ENCODE measurements at regions not wholly inside any gene's neighbourhood (a gene's known extent, or its start where the extent isn't known, plus 50 kb on each side); places are given as distances from the start of the nearest gene placed in this dataset.
A peak's percentile ranks its signal among the peaks of the same experiment; 100 is the strongest.

- DNase-seq: no peak
These were observed 273.4 kb downstream of the FAM76B start for GRCh38 chr11:95516175-95516574.

- DNase-seq: no peak
These were observed 274.2 kb downstream of the FAM76B start for GRCh38 chr11:95515371-95515770.

GRCh38 chr11:95514416-95515110 is 275.0 kb downstream of the FAM76B start:
- no peak for DNase-seq

- DNase-seq: peak in 1 of 56 donors; percentile 7
These were observed 276.9 kb downstream of the FAM76B start for GRCh38 chr11:95512682-95513081.

- no peak for DNase-seq
These were observed 277.4 kb downstream of the FAM76B start for GRCh38 chr11:95512177-95512576.

- DNase-seq: no peak
These were observed 277.4 kb upstream of the SESN3 start for GRCh38 chr11:95508219-95508890.

- DNase-seq: no peak
These were observed 276.8 kb upstream of the SESN3 start for GRCh38 chr11:95507794-95508193.

GRCh38 chr11:95506777-95507176 is 275.8 kb upstream of the SESN3 start:
- DNase-seq: no peak

- no peak for DNase-seq
These were observed 275.0 kb upstream of the SESN3 start for GRCh38 chr11:95505927-95506426.

- DNase-seq: no peak
These were observed 272.0 kb upstream of the SESN3 start for GRCh38 chr11:95503047-95503446.

GRCh38 chr11:95502522-95502921 is 271.5 kb upstream of the SESN3 start:
- DNase-seq: no peak

GRCh38 chr11:95501761-95502266 is 270.8 kb upstream of the SESN3 start:
- DNase-seq: no peak

- no peak for DNase-seq
These were observed 269.5 kb upstream of the SESN3 start for GRCh38 chr11:95500466-95500865.

- no peak for DNase-seq
These were observed 268.6 kb upstream of the SESN3 start for GRCh38 chr11:95499516-95500135.

- no peak for DNase-seq
These were observed 267.9 kb upstream of the SESN3 start for GRCh38 chr11:95498722-95499425.

- no peak for DNase-seq
These were observed 265.9 kb upstream of the SESN3 start for GRCh38 chr11:95496901-95497300.

- no peak for DNase-seq
These were observed 264.7 kb upstream of the SESN3 start for GRCh38 chr11:95495706-95496105.

- no peak for DNase-seq
These were observed 263.9 kb upstream of the SESN3 start for GRCh38 chr11:95494856-95495255.

- no peak for DNase-seq
These were observed 263.2 kb upstream of the SESN3 start for GRCh38 chr11:95494167-95494566.

- DNase-seq: no peak
These were observed 259.6 kb upstream of the SESN3 start for GRCh38 chr11:95490625-95491024.

GRCh38 chr11:95487938-95488337 is 256.9 kb upstream of the SESN3 start:
- DNase-seq: no peak

GRCh38 chr11:95487391-95487790 is 256.4 kb upstream of the SESN3 start:
- DNase-seq: no peak

All from amygdala (tissue), 56 donors.